ENCODE measurements at regions not wholly inside any gene's neighbourhood (a gene's known extent, or its start where the extent isn't known, plus 50 kb on each side); places are given as distances from the start of the nearest gene placed in this dataset.

- TF ChIP-seq, protein P1, sequence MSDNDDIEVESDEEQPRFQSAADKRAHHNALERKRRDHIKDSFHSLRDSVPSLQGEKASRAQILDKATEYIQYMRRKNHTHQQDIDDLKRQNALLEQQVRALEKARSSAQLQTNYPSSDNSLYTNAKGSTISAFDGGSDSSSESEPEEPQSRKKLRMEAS (IDR thresholded peaks at IDR 0.05) = no peak
- TF ChIP-seq RAD21 (IDR thresholded peaks at IDR 0.05 in 1 of 2, conservative IDR thresholded peaks at IDR 0.05 in 1 of 2; ENCODE audit: low read depth in 2 of 2, low read length in 2 of 2) (no peak), CTCF (IDR thresholded peaks at IDR 0.05; ENCODE audit: control extremely low read depth in 1 of 3, insufficient read depth in 1 of 3, low read depth in 1 of 3, low read length in 3 of 3) (no peak), CREB1 (IDR thresholded peaks at IDR 0.05) (no peak), BCL11A (IDR thresholded peaks at IDR 0.05; ENCODE audit: low read depth in 2 of 2, low read length in 2 of 2) (no peak), POLR2A (IDR thresholded peaks at IDR 0.05; ENCODE audit: control extremely low read depth in 1 of 2, low read depth in 2 of 2, low read length in 2 of 2) (no peak), EP300 (IDR thresholded peaks at IDR 0.05; ENCODE audit: borderline replicate concordance in 1 of 2, low read depth in 2 of 2, low read length in 2 of 2) (no peak), CEBPB (IDR thresholded peaks at IDR 0.05; ENCODE audit: low read depth, low read length) (no peak), POU5F1 (IDR thresholded peaks at IDR 0.05; ENCODE audit: low read depth, low read length) (no peak), SRF (IDR thresholded peaks at IDR 0.05; ENCODE audit: low read depth, low read length) (no peak), ZNF274 (IDR thresholded peaks at IDR 0.05; ENCODE audit: borderline replicate concordance, extremely low read depth, low read length) (no peak)
Observed at GRCh38 chr4:144294211-144294610, 153.7 kb upstream of the GYPA start.

Measured in H1 (cell line).